DMS53 (cell line): ENCODE measurements at regions not wholly inside any gene's neighbourhood (a gene's known extent, or its start where the extent isn't known, plus 50 kb on each side); places are given as distances from the start of the nearest gene placed in this dataset.

ENCODE experiments used
- DNase-seq: peaks from one replicate; lab custom pipeline; 2025; lab: John Stamatoyannopoulos, UW

GRCh38 chr12:59044791-59045190, 124.5 kb upstream of the LRIG3 start:
- no peak for DNase-seq

DNA sequence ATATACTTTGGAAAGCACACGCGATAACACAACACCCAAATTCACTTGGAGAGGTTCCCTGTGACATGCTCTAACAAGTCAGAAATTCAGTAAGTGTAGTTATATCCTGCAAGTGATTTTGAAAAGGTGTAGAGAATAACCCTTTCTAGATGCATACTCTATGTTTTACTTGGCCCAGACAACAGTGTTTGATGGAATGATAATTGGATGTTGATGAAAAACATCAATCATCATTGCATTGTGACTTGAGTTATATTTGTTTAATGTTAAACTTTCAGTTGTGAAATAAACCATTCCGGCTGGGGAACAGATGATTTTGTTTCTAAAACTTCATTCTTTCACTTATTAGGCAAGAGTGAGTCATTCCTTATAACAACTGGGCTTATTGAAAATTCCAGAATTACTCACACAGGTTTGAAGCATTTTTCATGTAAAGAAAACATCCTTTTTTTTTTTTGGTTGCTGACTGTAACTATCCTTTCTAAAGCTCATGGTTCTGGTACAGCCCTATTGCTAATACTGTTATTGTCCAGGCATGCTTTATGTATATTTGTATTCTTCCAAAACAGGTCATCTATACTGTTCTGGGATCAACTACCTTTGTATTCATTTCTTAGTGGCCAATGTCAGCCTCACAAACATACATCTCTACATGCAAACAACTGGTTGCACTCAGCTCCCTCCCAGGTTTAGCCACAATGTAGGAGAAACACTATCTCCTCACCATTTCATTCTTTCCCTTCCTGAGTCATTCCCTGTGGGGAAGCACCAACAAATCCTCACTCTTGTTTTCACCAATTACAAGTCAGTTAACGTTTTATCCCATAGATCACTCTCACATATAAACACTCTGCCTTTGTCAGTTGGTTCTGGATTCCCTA, 121.2 kb upstream of the LRIG3 start:
- DNase-seq: peak; percentile 35

DNA sequence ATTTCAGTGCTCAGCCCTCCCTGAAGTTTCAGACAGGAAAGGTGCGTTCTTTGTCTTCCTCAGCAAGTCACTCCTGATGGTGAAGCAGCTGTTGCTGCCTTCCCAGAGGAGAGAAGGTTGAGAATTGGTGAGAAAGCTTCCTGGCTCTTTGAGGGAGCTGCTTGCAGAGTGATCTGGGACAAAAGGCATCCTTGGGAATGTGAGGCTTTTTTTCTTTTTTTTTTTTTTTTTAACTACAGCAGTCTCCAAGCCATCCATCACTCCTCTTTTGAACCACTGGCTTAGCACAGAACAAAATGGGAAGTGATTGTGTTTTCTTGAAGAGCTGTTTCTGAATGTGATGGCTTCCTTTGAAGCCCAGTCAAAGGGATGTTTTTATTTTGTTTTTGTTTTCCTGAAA, 120.4 kb upstream of the LRIG3 start:
- DNase-seq: no peak

DNA sequence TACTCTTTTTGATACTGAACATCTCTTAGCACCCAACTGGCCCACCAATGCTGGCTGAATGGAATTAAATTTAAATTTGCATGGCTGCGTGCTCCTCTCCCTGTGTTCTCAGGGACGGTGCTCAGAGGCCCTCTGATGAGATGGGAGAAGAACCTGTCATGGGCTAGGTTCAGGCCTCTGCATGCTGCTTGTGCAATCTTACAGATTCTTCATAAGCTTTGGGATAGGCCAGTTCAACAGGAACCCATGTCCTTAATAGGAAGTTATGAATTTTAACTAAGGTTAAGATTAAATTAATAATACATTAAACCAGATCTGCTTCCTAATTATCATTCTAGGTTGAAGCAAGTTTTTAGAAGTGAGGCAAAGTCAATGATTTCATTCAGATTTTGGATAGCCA, 119.7 kb upstream of the LRIG3 start:
- DNase-seq: no peak

DNA sequence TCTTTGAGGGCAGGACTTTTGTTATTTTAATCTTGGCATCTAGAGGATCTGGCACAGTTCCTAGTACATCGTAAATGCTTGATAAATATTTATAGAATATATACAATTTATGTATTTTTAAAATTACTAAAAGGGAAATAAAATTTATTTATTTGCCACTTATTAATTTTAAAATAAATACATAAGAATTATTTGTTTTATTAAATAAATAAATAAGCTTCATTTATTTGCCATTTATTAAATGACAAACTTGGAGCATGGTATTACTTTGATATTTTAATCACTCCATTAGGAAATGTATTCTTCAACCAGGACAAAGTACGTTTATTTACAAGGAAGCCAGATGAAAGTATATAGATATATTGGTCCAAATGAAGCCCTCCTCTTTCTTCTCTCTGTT, 118.7 kb upstream of the LRIG3 start:
- no peak for DNase-seq

GRCh38 chr12:59036973-59037762, 116.9 kb upstream of the LRIG3 start:
- no peak for DNase-seq

DNA sequence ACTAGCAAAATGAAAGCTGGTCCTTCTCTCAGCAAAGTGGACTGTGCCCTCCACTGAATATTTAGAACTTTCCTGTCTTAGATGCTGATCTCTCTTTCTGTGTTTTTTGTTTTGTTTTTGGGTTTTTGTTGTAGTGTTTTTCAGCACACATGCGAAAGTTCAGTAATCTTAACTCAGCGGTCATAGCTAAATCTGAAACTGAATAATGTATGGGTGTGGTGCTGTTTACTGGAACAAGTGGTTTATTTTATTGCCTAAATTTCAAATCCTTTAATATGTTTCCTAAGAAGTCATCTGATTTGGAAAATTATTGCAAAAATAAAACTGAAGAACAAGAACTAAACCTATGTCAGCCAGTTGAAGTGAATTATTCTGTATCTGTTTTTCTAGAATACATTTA, 116.0 kb upstream of the LRIG3 start:
- DNase-seq: no peak

- DNase-seq: no peak
Observed at GRCh38 chr12:59031313-59031712, 111.0 kb upstream of the LRIG3 start.

- DNase-seq: peak; percentile 85
Observed at GRCh38 chr12:59030415-59030814, 110.1 kb upstream of the LRIG3 start.

DNA sequence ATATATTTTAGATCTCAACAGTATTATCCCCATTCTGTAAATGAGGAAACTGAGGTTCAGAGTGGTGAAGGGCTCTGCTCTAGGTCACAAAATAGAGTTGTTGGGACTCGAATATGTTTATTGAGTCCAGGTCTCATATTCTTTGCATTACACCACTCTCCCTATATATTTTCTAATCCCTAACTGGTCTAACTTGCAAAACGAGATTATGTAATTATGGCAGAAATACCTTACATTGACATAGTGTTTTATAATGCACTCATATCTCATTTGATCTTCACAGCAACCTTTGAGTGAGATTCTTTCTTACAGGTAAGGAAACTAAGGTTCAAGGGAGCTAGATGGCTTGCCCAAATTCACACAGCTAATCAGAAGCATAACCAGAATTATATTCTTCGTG, 106.9 kb upstream of the LRIG3 start:
- DNase-seq: no peak

- no peak for DNase-seq
Observed at GRCh38 chr12:59023861-59024424, 103.6 kb upstream of the LRIG3 start.

DNA sequence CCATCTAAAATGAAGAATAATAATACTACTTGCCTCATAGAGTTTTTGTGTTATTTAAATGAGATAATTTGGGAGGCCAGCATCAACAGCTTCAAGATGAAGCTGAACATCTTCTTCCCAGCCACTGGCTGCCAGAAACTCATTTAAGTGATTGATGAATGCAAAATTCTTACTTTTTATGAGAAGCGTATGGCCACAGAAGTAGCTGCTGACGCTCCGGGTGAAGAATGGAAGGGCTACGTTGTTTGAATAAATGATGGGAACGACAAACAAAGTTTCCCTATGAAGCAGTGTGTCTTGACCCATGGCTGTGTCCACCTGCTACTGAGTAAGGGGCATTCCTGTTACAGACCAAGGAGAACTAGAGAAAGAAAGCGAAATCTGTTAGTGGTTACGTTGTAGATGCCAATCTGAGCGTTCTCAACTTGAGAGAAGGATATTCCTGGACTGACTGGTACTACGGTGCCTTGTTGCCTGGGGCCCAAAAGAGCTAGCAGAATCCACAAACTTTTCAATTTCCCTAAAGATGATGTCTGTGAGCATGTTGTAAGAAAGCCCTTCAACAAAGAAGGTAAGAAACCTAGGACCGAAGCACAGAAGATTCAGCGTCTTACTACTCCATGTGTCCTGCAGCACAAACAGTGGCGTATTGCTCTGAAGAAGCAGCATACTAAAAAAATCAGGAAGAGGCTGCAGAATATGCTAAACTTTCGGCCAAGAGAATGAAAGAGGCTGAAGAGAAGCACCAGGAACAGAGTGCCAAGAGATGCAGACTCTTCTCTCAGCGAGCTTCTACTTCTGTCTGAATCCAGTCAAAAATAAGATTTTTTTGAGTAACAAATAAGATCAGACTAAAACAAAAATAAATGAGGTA, 100.0 kb upstream of the LRIG3 start:
- DNase-seq: no peak

- DNase-seq: no peak
Observed at GRCh38 chr12:59014885-59015284, 94.6 kb upstream of the LRIG3 start.

- DNase-seq: no peak
Observed at GRCh38 chr12:59010941-59011340, 90.6 kb upstream of the LRIG3 start.

DNA sequence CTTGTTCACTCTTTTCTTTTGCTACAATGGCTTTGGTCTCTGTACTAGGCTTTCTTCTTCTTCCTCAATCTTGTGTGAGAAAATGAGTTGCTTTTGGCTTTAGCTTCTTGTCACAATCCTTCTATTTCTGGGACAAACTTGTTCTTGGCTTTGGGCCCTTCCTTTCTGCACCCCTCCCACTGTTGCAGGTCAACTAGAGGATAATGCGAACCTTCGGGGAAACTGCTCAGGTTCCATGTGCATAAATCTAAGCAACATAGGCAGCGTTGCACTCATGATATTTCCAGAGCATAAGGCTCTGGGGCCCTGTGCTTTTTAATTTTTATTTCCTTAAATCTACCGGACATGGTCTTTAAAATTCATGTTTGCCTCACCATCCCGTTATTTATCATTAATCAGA, 89.8 kb upstream of the LRIG3 start:
- no peak for DNase-seq

- DNase-seq: no peak
Observed at GRCh38 chr12:59007620-59008019, 87.3 kb upstream of the LRIG3 start.

DNA sequence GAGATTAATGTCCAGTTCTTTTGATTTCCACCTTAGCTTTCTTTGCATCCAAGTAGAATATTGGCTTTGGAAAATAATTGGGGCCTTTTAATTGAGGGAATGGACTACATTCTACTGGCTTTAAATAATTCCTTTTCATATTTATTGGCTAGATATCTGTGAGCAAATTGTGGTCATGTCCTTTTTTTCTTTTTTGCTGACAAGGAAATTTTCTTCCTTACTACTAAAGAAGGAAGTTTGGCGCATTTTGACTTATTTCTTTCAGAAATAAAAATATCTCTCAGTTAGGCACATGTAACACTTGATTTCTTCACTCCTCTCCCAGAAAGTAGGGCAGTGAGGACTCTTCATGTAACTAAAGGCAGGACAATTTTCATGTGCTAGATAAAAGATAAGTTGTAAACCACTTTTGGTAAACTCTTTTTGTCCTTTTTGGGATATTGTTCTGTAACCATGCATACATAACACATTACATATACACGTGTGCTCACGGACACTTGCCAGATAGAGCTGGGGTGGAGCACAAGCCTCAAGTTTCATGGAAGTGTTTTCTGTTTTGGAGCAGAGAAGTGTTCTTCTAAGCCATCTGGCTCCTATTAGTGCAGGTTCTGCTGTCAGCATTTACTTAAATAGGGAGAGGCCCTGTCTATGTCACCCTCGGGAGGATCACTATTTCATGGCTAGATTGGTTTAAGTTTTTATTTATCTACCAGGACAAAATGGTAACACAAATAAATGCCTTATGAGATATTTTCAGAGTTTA, 85.1 kb upstream of the LRIG3 start:
- DNase-seq: no peak

DNA sequence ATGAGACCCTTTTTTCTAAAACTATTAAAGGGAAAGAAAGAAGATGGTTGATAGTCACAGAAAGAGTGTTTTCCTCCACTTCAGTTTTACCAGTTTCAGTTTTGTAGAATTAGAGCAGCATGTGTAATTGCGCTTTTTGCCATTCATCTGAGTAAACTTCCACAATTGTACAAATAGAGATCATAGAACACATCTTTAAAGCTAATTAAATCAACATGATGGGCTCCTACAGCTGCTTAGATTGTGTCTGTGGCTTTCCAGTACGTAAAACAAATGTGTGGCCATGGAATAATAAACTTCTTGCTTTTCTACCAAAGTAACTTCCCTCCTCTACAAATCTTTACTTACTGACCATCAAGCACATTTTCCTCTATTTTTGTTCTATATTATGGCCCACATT, 84.2 kb upstream of the LRIG3 start:
- no peak for DNase-seq

GRCh38 chr12:58995666-58996363, 75.5 kb upstream of the LRIG3 start:
- no peak for DNase-seq

GRCh38 chr12:58988643-58989344, 68.5 kb upstream of the LRIG3 start:
- no peak for DNase-seq
